WTC11 (cell line): ENCODE measurements at regions not wholly inside any gene's neighbourhood (a gene's known extent, or its start where the extent isn't known, plus 50 kb on each side); places are given as distances from the start of the nearest gene placed in this dataset.

ENCODE experiments used
- ATAC-seq: fragments of 200-7000 bp; cut with Tn5 transposase; 2 replicates; pipeline ENCODE4 v1.10.0; 2021; ENCODE audit warnings: mild to moderate bottlenecking, moderate library complexity
- CTCF ChIA-PET: fragments of 300-600 bp; sonication (Branson Sonifier 250); formaldehyde crosslinking; loops from one replicate; lab custom pipeline; 2021; ENCODE audit warnings: antibody characterized with exemption; lab: Charles Lee
- POLR2A ChIA-PET: fragments of 350-600 bp; sonication (Branson Sonifier 250); formaldehyde crosslinking; loops from one replicate; lab custom pipeline; 2021; ENCODE audit warnings: antibody characterized with exemption; lab: Charles Lee
- DNase-seq: peaks from one replicate; pipeline ENCODE4 v3.0.0; 2021; ENCODE audit warnings: low spot score
- H3K27ac Mint-ChIP-seq: 2 replicates; pipeline ENCODE4 v1.8.0; 2021; ENCODE audit warnings: mixed read lengths
- H3K27me3 Mint-ChIP-seq: 2 replicates; pipeline ENCODE4 v1.8.0; 2021; ENCODE audit warnings: low read depth, mild to moderate bottlenecking, moderate library complexity, mixed read lengths
- H3K36me3 Mint-ChIP-seq: 2 replicates; pipeline ENCODE4 v1.8.0; 2021; ENCODE audit warnings: mixed read lengths
- H3K4me1 Mint-ChIP-seq: 2 replicates; pipeline ENCODE4 v1.8.0; 2022; ENCODE audit warnings: mixed read lengths
- H3K4me3 Mint-ChIP-seq: 2 replicates; pipeline ENCODE4 v1.8.0; 2021; ENCODE audit warnings: mild to moderate bottlenecking, moderate library complexity, mixed read lengths
- H3K9me3 Mint-ChIP-seq: 2 replicates; pipeline ENCODE4 v1.8.0; 2021; ENCODE audit warnings: mixed read lengths
- CDX4 ChIP-seq: fragments of 250-450 bp; sonication (Bioruptor Pico); IDR thresholded peaks from 2 replicates; pipeline ENCODE4 v1.9.0; 2021; ENCODE audit warnings: moderate library complexity, mild to moderate bottlenecking, inconsistent platforms, borderline replicate concordance
- ERG ChIP-seq: fragments of 250-450 bp; sonication (Bioruptor Pico); IDR thresholded peaks from 2 replicates; pipeline ENCODE4 v1.8.0; 2021; ENCODE audit warnings: mild to moderate bottlenecking
- ETV6 ChIP-seq: sonication (generic); formaldehyde crosslinking; IDR thresholded peaks from 2 replicates; pipeline ENCODE4 v1.8.1; 2022; ENCODE audit warnings: mild to moderate bottlenecking, missing genetic modification reagents
- FOXK1 ChIP-seq: sonication (generic); formaldehyde crosslinking; IDR thresholded peaks from 2 replicates; pipeline ENCODE4 v1.8.0; 2022; ENCODE audit warnings: mild to moderate bottlenecking, moderate library complexity, missing genetic modification reagents
- GTF2I ChIP-seq: fragments of 250-450 bp; sonication (Bioruptor Pico); conservative IDR thresholded peaks from 2 replicates; pipeline ENCODE4 v1.4.0; 2021; ENCODE audit warnings: mild to moderate bottlenecking
- HMGA2 ChIP-seq: fragments of 250-450 bp; sonication (Bioruptor Pico); IDR thresholded peaks from 2 replicates; pipeline ENCODE4 v1.4.0; 2021; ENCODE audit warnings: mild to moderate bottlenecking, moderate library complexity
- PRRX2 ChIP-seq: fragments of 250-450 bp; sonication (Bioruptor Pico); IDR thresholded peaks from 2 replicates; pipeline ENCODE4 v1.8.0; 2021; ENCODE audit warnings: mild to moderate bottlenecking
- STAT6 ChIP-seq: sonication (generic); formaldehyde crosslinking; conservative IDR thresholded peaks from 2 replicates; pipeline ENCODE4 v1.8.1; 2023; ENCODE audit warnings: mild to moderate bottlenecking, low read depth, missing genetic modification reagents, moderate library complexity
- TEAD1 ChIP-seq: sonication (generic); formaldehyde crosslinking; IDR thresholded peaks from 2 replicates; pipeline ENCODE4 v1.8.0; 2022; ENCODE audit warnings: mild to moderate bottlenecking, missing genetic modification reagents
- TP53 ChIP-seq: sonication (generic); formaldehyde crosslinking; IDR thresholded peaks from 2 replicates; pipeline ENCODE4 v1.8.1; 2023; ENCODE audit warnings: mild to moderate bottlenecking, missing genetic modification reagents
- ZNF532 ChIP-seq: fragments of 250-450 bp; sonication (Bioruptor Pico); IDR thresholded peaks from 2 replicates; pipeline ENCODE4 v1.9.0; 2021; ENCODE audit warnings: mild to moderate bottlenecking, borderline replicate concordance
- TF ChIP-seq, protein P1 (sequence below): sonication (generic); formaldehyde crosslinking; IDR thresholded peaks from 2 replicates; pipeline ENCODE4 v1.8.1; 2022; ENCODE audit warnings: mild to moderate bottlenecking, moderate library complexity, missing genetic modification reagents
- TF ChIP-seq, protein P2 (sequence below): sonication (generic); formaldehyde crosslinking; IDR thresholded peaks from 2 replicates; pipeline ENCODE4 v1.8.1; 2023; ENCODE audit warnings: mild to moderate bottlenecking, missing genetic modification reagents, moderate library complexity
- TF ChIP-seq, protein P3 (sequence below): sonication (generic); formaldehyde crosslinking; IDR thresholded peaks from 2 replicates; pipeline ENCODE4 v1.8.1; 2022; ENCODE audit warnings: low read depth, missing genetic modification reagents, borderline replicate concordance
- TF ChIP-seq, protein P4 (sequence below): sonication (generic); formaldehyde crosslinking; IDR thresholded peaks from 2 replicates; pipeline ENCODE4 v1.8.1; 2022; ENCODE audit warnings: missing genetic modification reagents, borderline replicate concordance
- TF ChIP-seq, protein P5 (sequence below): sonication (generic); formaldehyde crosslinking; IDR thresholded peaks from 2 replicates; pipeline ENCODE4 v1.8.1; 2023; ENCODE audit warnings: mild to moderate bottlenecking, missing genetic modification reagents, moderate library complexity
- TF ChIP-seq, protein P6 (sequence below): sonication (generic); formaldehyde crosslinking; IDR thresholded peaks from 2 replicates; pipeline ENCODE4 v1.8.0; 2022; ENCODE audit warnings: mild to moderate bottlenecking, missing genetic modification reagents

- TF ChIP-seq STAT6 (CRISPR knock-in tag), result no peak
- TF ChIP-seq, protein P1, sequence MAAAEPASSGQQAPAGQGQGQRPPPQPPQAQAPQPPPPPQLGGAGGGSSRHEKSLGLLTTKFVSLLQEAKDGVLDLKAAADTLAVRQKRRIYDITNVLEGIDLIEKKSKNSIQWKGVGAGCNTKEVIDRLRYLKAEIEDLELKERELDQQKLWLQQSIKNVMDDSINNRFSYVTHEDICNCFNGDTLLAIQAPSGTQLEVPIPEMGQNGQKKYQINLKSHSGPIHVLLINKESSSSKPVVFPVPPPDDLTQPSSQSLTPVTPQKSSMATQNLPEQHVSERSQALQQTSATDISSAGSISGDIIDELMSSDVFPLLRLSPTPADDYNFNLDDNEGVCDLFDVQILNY, result no peak
- TF ChIP-seq, protein P2, sequence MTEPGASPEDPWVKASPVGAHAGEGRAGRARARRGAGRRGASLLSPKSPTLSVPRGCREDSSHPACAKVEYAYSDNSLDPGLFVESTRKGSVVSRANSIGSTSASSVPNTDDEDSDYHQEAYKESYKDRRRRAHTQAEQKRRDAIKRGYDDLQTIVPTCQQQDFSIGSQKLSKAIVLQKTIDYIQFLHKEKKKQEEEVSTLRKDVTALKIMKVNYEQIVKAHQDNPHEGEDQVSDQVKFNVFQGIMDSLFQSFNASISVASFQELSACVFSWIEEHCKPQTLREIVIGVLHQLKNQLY, result no peak
- TF ChIP-seq, protein P3, sequence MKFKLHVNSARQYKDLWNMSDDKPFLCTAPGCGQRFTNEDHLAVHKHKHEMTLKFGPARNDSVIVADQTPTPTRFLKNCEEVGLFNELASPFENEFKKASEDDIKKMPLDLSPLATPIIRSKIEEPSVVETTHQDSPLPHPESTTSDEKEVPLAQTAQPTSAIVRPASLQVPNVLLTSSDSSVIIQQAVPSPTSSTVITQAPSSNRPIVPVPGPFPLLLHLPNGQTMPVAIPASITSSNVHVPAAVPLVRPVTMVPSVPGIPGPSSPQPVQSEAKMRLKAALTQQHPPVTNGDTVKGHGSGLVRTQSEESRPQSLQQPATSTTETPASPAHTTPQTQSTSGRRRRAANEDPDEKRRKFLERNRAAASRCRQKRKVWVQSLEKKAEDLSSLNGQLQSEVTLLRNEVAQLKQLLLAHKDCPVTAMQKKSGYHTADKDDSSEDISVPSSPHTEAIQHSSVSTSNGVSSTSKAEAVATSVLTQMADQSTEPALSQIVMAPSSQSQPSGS (CRISPR knock-in tag), result no peak
Observed at GRCh38 chr2:226467633-226468032, 332.0 kb downstream of the IRS1 start (continued).

GRCh38 chr2:226467221-226467620, 332.4 kb downstream of the IRS1 start:
- CTCF ChIA-PET, result no interaction called here
- H3K27me3 Mint-ChIP-seq, result no peaks in the 10 kb centered on the region
- no peak for TF ChIP-seq TP53
- TF ChIP-seq TEAD1 (CRISPR knock-in tag), result no peak
- no peak for TF ChIP-seq FOXK1 (CRISPR knock-in tag)
- TF ChIP-seq, protein P4, sequence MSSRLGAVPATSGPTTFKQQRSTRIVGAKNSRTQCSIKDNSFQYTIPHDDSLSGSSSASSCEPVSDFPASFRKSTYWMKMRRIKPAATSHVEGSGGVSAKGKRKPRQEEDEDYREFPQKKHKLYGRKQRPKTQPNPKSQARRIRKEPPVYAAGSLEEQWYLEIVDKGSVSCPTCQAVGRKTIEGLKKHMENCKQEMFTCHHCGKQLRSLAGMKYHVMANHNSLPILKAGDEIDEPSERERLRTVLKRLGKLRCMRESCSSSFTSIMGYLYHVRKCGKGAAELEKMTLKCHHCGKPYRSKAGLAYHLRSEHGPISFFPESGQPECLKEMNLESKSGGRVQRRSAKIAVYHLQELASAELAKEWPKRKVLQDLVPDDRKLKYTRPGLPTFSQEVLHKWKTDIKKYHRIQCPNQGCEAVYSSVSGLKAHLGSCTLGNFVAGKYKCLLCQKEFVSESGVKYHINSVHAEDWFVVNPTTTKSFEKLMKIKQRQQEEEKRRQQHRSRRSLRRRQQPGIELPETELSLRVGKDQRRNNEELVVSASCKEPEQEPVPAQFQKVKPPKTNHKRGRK (CRISPR knock-in tag), result no peak
- TF ChIP-seq ETV6 (CRISPR knock-in tag), result no peak
- TF ChIP-seq ZNF532 (CRISPR knock-in tag), result no peak
- no peak for TF ChIP-seq CDX4 (CRISPR knock-in tag)
- no peak for TF ChIP-seq HMGA2
- no peak for TF ChIP-seq ERG (CRISPR knock-in tag)
- TF ChIP-seq GTF2I (CRISPR knock-in tag), result no peak
- no peak for TF ChIP-seq STAT6 (CRISPR knock-in tag)
- TF ChIP-seq, protein P5, sequence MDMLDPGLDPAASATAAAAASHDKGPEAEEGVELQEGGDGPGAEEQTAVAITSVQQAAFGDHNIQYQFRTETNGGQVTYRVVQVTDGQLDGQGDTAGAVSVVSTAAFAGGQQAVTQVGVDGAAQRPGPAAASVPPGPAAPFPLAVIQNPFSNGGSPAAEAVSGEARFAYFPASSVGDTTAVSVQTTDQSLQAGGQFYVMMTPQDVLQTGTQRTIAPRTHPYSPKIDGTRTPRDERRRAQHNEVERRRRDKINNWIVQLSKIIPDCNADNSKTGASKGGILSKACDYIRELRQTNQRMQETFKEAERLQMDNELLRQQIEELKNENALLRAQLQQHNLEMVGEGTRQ (CRISPR knock-in tag), result no peak
- TF ChIP-seq PRRX2 (CRISPR knock-in tag), result no peak
- TF ChIP-seq, protein P6, sequence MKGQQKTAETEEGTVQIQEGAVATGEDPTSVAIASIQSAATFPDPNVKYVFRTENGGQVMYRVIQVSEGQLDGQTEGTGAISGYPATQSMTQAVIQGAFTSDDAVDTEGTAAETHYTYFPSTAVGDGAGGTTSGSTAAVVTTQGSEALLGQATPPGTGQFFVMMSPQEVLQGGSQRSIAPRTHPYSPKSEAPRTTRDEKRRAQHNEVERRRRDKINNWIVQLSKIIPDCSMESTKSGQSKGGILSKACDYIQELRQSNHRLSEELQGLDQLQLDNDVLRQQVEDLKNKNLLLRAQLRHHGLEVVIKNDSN (CRISPR knock-in tag), result no peak

More at GRCh38 chr2:226467221-226467620, 332.4 kb downstream of the IRS1 start:
- no peaks in the 10 kb centered on the region for H3K36me3 Mint-ChIP-seq
- H3K4me1 Mint-ChIP-seq, result no peaks in the 10 kb centered on the region
- H3K4me3 Mint-ChIP-seq, result no peak overlapping the region
- ATAC-seq (no peak), DNase-seq (no peak)
- POLR2A ChIA-PET, result no interaction called here
- H3K9me3 Mint-ChIP-seq, result peaks cover 6% of the 10 kb centered on the region; the same call in 1 of the 2 replicates
- no peak overlapping the region for H3K27ac Mint-ChIP-seq
